Dedifferentiated amniotic fluid mesenchymal stem cell (primary cell): ENCODE measurements at regions not wholly inside any gene's neighbourhood (a gene's known extent, or its start where the extent isn't known, plus 50 kb on each side); places are given as distances from the start of the nearest gene placed in this dataset.

ENCODE experiments used
- DNase-seq: peaks from one replicate; pipeline ENCODE4 v3.0.0-alpha.2; 2016; ENCODE audit errors: extremely low spot score

DNA sequence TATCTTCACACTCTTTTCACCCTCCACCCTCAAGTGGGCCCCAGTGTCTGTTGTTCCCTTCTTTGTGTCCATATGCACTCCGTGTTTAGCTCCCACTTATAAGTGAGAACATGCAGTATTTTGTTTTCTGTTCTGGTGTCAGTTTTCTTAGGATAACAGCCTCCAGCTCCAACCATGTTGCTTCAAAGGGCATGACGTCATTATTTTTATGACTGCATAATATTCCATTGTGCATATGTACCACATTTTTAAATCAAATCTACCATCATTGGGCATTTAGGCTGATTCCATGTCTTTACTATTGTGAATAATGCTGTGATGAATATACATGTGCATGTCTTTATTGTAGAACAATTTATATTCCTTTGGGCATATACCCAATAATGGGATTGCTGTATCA lies 140.3 kb downstream of the LYPLAL1 start:
- no peak for DNase-seq

DNA sequence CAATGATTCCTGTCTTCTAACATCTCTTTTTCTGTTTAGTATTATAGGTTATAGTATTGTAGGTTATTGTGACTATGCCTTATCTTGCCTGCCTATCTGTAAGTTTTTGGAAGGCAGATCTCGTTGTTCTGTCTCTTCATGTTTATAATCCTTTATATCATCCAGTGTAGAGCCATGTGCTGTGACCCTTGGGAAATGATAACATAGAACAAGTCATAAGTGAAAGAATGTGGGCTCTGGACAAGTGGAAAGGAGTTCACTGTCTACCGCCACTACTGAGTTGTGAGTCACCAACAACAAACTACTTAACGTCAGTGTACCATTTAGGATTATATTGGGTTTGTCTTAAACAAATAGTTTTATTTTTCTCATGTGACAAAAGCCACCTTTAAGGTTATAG lies 139.3 kb downstream of the LYPLAL1 start:
- DNase-seq, result peak; percentile 46

DNA sequence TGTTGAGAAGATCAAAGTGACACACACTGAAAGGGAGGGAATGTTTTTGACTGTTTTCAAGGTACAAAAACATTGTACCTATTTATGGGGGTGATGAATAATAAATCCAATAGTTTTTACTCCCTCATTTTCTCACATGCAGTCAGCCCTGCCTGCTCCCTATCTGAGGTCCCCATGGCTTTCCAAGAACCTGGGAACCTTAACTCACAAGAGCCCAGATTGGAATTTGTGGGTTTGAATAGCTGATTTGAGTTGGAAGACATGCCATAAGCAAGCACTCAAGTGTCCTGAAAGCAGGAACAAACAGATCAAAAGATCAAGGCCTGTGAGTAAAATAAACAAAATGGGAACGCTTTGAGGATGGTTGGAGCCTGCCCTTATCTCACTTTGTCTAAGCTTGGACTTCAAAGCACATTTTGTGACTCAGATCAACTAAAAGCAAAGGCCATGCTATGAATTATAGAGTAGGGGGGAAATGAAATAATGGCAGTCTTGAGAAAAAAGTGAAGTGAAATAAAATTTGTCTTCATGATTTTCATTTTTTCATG lies 136.6 kb downstream of the LYPLAL1 start:
- no peak for DNase-seq

DNA sequence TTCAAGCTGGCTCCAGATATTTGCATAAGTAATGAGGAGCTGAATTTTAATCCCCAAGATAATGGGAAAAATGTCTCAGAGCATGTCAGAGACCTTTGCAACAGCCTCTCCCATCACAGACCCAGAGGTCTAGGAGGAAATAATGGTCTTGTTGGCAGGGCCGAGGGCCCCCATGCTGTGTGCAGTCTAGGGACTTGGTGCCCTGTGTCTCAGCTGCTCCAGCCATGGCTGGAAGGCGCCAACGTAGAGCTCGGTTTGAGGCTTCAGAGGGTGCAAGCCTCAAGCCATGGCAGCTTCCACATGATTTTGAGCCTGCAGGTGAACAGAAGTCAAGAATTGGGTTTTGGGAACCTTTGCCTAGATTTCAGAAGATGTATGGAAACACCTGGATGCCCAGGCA lies 134.7 kb downstream of the LYPLAL1 start:
- no peak for DNase-seq

DNA sequence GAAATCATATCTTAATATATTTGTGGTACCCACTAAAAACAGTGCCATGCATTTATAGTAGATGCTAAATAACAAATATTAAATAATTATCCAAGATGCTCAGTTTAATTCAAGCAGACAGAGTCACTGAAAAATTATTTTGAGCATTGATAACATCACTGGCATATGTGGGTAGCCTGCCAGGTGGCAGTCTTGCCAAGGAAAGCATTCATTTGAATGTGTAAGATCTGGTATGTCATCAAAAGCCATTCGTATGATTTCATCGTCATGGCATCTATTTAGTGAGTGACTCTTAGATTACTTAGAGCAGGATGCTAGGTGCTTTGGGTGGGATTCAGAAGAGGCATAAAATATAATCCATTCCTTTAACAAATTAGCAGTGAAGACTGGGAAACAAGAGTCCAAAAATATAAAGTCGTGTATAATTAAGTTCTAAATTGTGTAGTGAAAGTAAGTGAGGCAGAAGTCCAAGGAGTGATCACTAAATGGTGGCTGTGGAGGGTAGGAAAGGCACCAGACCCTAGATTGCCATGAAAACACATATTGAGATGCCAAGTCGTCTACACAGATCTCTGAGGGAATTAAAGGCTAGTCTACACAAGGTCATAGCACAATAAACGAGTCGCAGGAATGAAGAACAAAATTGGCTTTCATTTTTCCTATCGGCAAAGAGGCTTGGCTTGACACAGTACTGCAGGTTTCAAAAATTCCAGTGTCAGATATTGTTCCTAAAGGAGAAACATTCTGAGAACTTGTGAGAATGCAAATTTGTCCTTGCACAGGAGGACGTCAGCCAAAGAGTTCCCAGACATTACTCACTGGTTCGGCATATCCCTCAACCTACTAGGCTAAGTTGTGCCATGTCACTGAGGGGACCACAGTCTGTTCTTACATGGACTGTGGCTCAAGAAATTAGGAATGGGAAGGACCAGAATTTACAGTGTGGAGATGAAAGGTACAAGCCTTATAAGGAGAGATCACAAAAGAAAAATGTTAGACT lies 130.8 kb downstream of the LYPLAL1 start:
- peak; percentile 63 for DNase-seq

DNA sequence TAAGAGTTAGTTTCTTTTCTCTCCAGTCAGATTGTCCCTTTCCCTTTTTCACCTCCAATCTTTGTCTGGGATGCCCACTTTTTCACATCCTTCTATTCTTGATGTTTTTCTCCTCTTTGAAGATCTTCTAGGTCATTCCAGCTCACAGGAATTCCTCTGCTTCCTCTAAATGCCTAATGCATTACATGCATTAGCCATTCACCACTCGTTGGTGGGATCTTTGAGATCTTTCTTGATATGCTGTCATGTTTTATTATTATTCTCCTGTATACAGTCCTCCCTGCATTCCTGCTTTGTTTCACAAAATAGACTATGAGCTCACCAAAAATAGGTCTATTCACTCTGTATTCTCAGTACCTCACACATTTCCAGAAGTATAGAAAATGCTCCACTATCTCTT lies 129.0 kb downstream of the LYPLAL1 start:
- no peak for DNase-seq

DNA sequence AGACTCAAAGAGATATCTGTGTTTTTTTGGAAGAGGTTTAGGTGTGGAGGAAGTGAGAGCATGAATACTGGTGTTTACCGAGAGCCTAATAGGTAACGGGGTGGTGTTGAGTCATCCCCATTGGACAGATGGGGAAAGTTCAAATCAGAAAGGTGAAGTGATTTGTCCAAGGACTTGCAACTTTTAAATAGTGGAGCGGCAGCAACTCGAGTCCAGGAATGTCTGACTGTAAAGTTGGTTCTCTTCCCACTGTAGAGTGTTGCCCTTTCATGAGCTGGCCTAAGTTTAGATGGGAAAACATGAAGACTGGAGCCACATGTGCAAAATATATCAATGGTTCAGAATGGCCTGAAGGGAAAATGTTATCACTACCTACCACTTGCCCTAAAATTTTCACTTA lies 125.7 kb downstream of the LYPLAL1 start:
- no peak for DNase-seq

DNA sequence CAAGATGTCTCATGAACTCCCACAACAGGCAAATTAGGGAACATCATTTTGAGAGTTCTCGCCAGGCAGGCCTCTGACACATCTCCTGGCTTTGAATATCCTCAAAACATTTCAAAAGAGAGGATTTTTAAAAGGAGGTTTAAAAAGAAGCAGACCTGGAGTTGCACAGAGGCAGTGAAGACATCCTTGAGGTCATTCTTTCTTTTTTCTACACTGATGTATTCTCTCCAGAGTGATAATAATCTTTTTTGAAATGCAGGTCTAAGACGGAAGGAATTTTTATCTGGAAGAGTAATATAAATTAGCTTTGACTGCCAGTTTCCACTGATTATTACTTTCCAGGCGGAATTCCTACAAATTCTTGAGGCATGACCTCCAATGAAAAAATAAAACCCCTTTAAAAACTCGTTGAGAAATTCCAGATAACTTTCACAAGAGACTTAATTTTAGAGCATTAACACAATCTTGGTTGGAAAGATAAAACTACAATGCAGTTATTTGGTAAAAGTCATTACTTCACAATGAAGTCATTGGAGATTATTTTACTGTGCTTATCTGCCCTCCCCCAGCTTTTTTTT lies 125.0 kb downstream of the LYPLAL1 start:
- DNase-seq, result no peak

DNA sequence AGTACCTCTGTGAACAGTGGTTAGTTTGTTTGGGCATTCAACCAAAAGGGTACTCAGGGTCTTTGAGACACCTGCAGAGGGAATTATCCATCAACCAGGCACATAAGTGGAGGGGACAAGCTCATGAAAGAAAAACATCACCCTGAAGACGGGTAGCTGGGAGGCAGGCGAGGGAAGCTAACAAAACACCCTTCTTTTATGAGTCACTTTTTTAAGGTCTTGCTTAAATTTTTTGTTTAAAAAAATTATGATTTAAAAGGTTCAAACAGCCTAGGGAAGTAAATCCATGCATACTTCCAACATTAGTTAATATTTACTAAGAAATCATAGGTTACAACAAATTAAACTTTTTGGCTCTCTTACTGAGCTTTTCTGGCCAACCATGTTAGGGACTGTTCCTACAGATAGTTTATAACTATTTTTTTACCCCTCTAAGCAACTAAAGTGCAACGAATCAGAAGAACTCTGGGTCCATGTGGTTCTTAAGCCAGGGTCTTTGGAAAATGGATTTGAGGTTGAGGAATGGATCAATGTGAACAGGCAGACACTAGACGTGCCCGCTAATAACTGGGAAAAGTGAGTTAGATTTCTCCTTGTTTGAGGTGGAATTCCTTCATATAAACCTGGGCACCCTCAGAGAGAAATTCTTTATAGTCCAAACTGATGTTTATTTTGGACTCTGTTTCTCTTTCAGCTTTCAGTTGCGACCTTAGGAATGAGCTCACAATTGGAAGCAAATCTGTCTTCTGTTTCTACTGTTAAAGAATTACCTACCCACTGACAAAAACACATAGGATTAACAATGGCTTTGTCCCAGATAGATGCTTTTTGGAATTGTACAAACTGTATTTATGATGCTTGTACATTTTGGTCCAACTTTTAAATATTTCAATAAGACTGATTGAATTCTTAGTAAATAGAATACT lies 123.0 kb downstream of the LYPLAL1 start:
- peak; percentile 46 for DNase-seq

DNA sequence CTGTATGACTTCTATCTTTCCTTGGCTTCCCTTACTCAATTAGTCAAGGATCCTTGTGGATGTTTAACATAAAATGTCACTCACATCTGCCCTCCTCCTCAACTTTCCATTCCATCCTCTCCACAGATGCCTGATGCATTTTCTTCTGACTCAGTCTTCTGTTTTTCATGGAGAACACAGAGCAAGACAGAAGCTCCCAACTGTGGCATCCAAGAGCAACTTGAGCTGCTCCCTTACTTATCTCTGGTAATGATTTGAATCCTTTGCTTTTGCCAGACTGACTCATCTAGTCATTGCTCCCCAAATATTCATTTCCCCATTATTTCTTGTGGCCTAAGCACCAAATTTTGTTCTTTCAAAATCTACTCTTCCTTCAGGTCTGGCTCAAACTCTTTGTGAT lies 120.6 kb downstream of the LYPLAL1 start:
- DNase-seq, result no peak

DNA sequence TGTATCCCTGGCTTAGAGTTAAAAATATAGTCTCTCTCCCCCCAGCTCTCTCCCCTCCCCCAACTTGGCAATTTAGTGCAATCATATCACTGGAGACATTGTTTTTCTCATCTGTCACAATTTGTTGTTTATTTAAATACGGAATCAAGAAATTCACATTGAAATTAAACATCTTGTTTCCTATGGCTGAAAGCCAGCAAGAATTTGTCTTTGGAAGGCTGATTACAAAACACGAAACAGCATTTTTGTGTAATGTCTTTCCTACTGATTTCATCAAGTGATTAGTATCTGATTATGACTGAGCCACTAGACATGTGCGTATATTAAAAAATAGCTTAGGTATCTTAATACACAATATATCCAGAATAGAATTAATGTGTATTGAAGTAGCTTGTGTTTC lies 119.7 kb downstream of the LYPLAL1 start:
- no peak for DNase-seq

DNA sequence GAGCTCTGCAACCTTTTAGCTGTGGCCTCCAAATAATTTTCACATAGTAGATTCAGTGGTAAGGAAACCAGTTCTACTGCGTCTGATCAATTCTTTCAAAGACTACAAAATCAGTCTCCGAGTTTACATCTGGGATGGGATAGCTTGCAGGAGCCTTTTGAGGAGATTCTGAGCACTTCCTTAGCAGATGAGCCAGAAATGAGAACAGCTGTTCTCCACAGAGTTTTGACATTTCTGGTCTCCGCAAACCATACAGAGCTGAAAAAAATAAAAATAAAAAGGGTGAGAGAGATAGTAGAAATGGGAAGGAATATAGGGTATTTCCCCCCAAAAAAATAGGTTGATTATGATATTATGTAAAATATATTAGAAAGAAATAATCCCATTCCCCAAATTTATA lies 119.3 kb downstream of the LYPLAL1 start:
- no peak for DNase-seq

DNA sequence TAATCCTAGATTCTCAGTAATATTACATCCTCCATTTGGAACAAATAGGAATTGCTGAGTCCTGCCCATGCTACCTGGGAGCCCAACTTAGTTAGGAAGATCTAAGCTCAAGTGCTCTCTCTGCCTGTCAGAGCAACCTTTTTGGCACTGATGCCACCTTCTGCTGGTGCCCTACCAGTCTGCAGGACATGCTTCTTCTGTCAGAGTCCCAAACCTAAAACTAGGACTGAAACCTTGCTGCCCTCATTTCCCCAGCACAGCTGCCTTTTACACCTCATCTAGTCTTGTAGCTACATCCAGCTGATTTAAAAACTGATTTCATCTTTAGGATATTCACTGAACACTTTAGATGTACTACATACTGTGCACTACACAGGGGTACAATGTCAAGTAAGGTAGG lies 118.7 kb downstream of the LYPLAL1 start:
- no peak for DNase-seq

DNA sequence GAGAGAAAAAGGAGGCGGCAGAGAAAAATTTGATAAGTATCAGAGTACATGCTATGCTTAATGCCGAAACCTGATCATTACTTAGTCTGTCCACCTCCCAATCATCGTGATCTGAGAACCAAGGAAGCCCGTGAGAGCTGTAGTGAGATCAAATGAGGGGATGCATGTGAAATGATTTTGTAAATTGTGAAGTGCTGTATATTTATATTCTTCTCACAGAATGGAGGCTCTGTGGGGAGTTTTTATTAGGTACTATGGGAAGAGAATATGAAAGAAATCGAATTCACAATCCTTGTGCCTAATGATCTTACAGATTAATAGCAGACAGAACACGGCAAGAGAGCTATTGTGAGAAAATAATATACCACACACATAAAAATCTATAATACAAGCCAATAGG lies 115.5 kb downstream of the LYPLAL1 start:
- no peak for DNase-seq

DNA sequence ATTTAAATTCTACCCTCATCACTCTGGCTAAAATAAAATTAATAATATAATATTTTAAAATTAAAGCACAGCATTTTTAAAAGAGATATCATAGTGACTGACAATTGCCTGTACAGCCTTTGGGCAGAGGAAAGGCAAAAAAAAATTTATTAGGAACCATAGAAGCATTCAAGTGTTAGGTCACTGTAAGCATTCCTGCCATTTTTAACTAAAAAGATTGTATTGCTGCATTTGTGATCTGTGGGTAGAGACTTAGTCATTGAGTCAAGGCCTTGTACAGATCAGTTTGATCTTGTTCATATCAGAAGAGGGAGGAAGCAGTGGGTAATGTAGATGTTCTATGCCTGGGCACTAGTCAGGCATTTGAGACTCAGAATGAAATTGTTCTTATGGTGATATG lies 109.9 kb downstream of the LYPLAL1 start:
- no peak for DNase-seq

DNA sequence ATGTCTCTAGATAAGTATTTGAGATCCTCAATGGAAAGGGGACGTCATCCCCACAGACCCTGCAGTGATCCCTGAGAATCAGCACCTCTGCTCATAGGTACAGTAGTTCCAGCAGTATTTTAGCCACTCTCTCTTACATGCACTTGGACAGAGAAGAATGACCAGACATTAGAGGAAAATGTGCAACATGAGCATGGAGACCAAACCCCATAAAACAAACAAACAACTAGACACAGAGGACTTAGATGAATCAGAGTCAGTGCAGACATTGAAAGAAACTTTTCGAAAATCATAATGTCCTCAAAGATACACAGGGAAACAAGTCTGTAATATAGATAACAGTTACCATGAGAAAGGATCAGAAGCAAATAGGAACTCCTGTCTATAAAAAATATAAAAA lies 108.2 kb downstream of the LYPLAL1 start:
- no peak for DNase-seq

DNA sequence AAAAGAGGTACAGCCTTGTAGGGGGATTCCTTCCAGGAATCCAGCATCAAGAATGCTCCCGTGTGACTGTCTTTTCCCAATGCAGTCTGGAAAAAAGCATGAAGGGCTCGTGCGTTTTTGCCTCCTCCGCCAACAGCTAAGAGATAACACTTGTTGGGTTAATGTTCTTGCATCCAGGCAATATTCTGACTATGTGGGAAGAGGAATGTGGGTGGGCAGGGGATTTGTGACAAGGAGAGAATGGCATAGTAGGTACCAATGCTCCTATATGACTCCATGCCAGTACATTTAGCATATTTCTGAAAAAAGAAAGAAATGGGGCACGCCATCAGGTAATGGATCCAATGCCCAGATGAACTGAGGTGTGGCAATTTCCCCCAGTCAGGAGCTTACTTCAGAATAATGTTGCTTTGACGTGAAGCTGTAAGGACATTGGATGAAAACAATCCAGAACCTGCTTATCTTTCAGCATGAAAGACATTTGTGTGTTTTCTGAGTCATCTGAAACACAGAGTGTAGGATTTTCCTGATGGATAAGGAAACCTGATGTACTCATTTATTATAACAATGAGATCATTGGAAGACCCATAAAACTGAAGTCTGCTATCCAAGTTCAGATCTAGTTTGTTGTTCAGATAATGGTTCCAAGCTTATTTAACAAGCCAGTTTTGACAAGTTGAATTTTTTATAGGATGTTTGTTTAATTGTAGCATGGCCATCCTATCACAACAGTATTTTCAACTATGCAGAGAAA lies 105.5 kb downstream of the LYPLAL1 start:
- DNase-seq, result no peak

DNA sequence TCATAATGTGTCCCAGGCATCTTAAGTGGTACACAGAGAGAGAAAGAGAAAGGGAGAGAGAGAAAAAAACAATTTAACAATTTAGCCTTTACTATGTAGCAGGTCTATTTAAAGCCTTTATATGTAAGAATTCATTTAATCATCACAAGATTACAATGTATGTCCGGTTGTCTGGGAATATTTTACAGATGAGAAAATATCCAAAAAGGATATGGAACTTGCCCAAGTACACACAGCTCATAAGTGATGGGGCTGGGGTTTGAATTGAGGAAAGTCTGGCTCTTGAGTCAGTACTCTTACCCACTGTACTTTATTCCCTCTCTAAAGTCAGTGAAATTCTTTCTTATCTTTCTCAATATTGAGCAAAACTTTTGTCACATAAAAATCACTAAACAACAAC lies 104.6 kb downstream of the LYPLAL1 start:
- DNase-seq, result no peak

DNA sequence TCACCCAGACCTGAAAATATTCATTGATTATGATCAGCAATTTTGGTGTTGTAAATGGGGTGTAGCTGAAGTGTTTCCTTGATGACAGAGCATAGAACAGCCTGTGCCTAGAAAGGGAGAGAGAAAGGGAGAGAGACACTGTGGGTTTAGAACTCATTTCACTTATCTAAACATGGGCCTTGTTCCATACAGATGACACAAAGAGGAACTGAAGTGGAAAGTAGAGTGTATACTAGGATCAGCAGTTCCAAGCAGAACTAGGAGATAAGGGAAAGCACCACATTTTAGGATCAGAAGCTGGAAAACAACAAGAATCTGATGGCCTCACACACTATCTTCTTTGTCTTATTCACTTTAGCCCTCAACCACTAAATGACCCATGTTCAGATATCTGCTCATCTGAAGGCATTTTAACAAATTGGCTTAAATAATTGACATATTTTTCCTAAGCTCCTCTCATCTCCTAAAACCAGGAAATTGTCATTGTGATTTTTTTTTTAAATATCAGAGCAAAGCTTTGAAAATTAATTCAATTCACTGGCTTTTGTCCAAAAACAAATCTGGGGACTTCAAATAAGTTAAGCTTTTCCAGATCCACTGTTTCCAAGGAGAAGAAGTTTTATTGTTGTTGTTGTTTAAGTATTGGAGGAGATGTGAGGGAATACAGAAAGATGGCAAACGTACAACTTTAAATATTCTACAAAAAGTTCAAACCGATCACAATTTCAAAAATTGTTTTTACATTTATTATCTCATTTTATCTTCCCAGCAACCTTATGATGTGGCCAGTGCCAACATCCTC lies 103.8 kb downstream of the LYPLAL1 start:
- no peak for DNase-seq

DNA sequence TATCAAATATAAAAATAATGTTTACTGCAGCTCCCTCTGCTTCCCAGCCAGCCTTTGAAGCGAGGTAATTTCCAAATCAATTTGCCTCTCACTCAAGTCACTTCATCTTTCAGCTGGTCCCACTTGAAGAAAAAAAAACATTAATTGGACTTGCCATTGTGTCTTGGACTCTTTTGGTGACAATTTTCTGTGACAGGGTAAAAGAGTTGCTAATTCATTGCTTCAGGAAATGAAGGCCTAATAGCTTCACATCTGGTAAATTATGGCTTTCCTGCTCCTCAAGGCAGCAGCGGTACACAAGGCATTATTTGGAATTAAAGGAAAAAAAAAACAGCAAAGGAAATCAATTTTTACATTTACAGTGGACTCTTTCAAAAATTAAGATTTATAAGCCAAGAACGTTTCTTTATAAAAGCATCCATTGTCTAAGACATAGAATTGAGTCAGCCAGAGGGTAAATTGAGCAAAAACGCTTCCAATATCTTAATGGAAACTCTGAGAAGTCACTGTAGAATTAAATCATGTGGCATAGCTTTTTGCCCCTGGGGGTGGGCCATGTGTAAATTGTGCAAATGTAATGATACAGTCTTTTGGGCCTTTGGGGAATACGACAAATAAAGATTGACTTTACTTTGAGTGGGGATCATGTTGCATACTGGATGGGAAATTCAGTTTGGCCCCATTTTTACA lies 102.5 kb downstream of the LYPLAL1 start:
- DNase-seq, result no peak
